ENCODE measurements at regions not wholly inside any gene's neighbourhood (a gene's known extent, or its start where the extent isn't known, plus 50 kb on each side); places are given as distances from the start of the nearest gene placed in this dataset.

- no peak for ATAC-seq
- H3K9me3 ChIP-seq (ENCODE audit: control insufficient read depth, low read length, poor library complexity, severe bottlenecking): no peaks in the 10 kb centered on the region
- Mint-ChIP-seq H3K4me1 (no peaks in the 10 kb centered on the region), H3K4me3 (no peak overlapping the region), H3K27me3 (no peaks in the 10 kb centered on the region), H3K36me3 (ENCODE audit: low read depth) (no peaks in the 10 kb centered on the region), H3K27ac (no peak overlapping the region)
- DNase-seq: no peak
These were observed 278.8 kb downstream of the IRX2 start for GRCh38 chr5:2472670-2473069.

GRCh38 chr5:2471152-2471879 lies 280.2 kb downstream of the IRX2 start:
- H3K9me3 ChIP-seq (ENCODE audit: control insufficient read depth, low read length, poor library complexity, severe bottlenecking): no peaks in the 10 kb centered on the region
- DNase-seq (no peak), ATAC-seq (no peak)
- Mint-ChIP-seq H3K4me3 (no peak overlapping the region), H3K27me3 (no peaks in the 10 kb centered on the region), H3K27ac (no peak overlapping the region), H3K4me1 (no peaks in the 10 kb centered on the region), H3K36me3 (ENCODE audit: low read depth) (no peaks in the 10 kb centered on the region)

- Mint-ChIP-seq H3K27me3 (no peaks in the 10 kb centered on the region), H3K36me3 (ENCODE audit: low read depth) (no peaks in the 10 kb centered on the region), H3K4me3 (no peak overlapping the region), H3K4me1 (no peaks in the 10 kb centered on the region), H3K27ac (no peak overlapping the region)
- no peak for ATAC-seq
- H3K9me3 ChIP-seq (ENCODE audit: control insufficient read depth, low read length, poor library complexity, severe bottlenecking): no peaks in the 10 kb centered on the region
- DNase-seq: no peak
These were observed 284.5 kb downstream of the IRX2 start for GRCh38 chr5:2466966-2467365.

- Mint-ChIP-seq H3K27ac (no peak overlapping the region), H3K4me1 (no peaks in the 10 kb centered on the region), H3K27me3 (no peaks in the 10 kb centered on the region), H3K4me3 (no peak overlapping the region), H3K36me3 (ENCODE audit: low read depth) (no peaks in the 10 kb centered on the region)
- DNase-seq (no peak), ATAC-seq (no peak)
- H3K9me3 ChIP-seq (ENCODE audit: control insufficient read depth, low read length, poor library complexity, severe bottlenecking): no peaks in the 10 kb centered on the region
These were observed 286.1 kb downstream of the IRX2 start for GRCh38 chr5:2465383-2465782.

GRCh38 chr5:2464141-2464540 lies 287.3 kb downstream of the IRX2 start:
- no peak for DNase-seq
- ATAC-seq: no peak
- Mint-ChIP-seq H3K4me1 (no peaks in the 10 kb centered on the region), H3K36me3 (ENCODE audit: low read depth) (no peaks in the 10 kb centered on the region), H3K27me3 (no peaks in the 10 kb centered on the region), H3K4me3 (no peak overlapping the region), H3K27ac (no peak overlapping the region)
- no peaks in the 10 kb centered on the region for H3K9me3 ChIP-seq (ENCODE audit: control insufficient read depth, low read length, poor library complexity, severe bottlenecking)

GRCh38 chr5:2461701-2462691 lies 289.5 kb downstream of the IRX2 start:
- no peaks in the 10 kb centered on the region for H3K4me1 Mint-ChIP-seq
- no peak overlapping the region for H3K4me3 Mint-ChIP-seq
- ATAC-seq: no peak
- no peak overlapping the region for H3K27ac Mint-ChIP-seq
- no peak for DNase-seq
- H3K27me3 Mint-ChIP-seq: no peaks in the 10 kb centered on the region
- no peaks in the 10 kb centered on the region for H3K9me3 ChIP-seq (ENCODE audit: control insufficient read depth, low read length, poor library complexity, severe bottlenecking)
- H3K36me3 Mint-ChIP-seq (ENCODE audit: low read depth): no peaks in the 10 kb centered on the region

GRCh38 chr5:2460098-2460497 lies 291.4 kb downstream of the IRX2 start:
- no peak overlapping the region for H3K4me3 Mint-ChIP-seq
- H3K27ac Mint-ChIP-seq: no peak overlapping the region
- H3K27me3 Mint-ChIP-seq: no peaks in the 10 kb centered on the region
- ATAC-seq: no peak
- DNase-seq: no peak
- no peaks in the 10 kb centered on the region for H3K9me3 ChIP-seq (ENCODE audit: control insufficient read depth, low read length, poor library complexity, severe bottlenecking)
- H3K36me3 Mint-ChIP-seq (ENCODE audit: low read depth): no peaks in the 10 kb centered on the region
- H3K4me1 Mint-ChIP-seq: no peaks in the 10 kb centered on the region

GRCh38 chr5:2459251-2459650 lies 292.2 kb downstream of the IRX2 start:
- Mint-ChIP-seq H3K36me3 (ENCODE audit: low read depth) (no peaks in the 10 kb centered on the region), H3K27me3 (no peaks in the 10 kb centered on the region), H3K27ac (no peak overlapping the region), H3K4me1 (no peaks in the 10 kb centered on the region), H3K4me3 (no peak overlapping the region)
- no peak for ATAC-seq
- no peaks in the 10 kb centered on the region for H3K9me3 ChIP-seq (ENCODE audit: control insufficient read depth, low read length, poor library complexity, severe bottlenecking)
- no peak for DNase-seq

- Mint-ChIP-seq H3K4me3 (no peak overlapping the region), H3K36me3 (ENCODE audit: low read depth) (no peaks in the 10 kb centered on the region), H3K4me1 (no peaks in the 10 kb centered on the region), H3K27me3 (no peaks in the 10 kb centered on the region), H3K27ac (no peak overlapping the region)
- ATAC-seq (no peak), DNase-seq (no peak)
- no peaks in the 10 kb centered on the region for H3K9me3 ChIP-seq (ENCODE audit: control insufficient read depth, low read length, poor library complexity, severe bottlenecking)
These were observed 295.6 kb downstream of the IRX2 start for GRCh38 chr5:2455878-2456277.

GRCh38 chr5:2454876-2455275 lies 296.6 kb downstream of the IRX2 start:
- DNase-seq (no peak), ATAC-seq (no peak)
- H3K36me3 Mint-ChIP-seq (ENCODE audit: low read depth): no peaks in the 10 kb centered on the region
- no peaks in the 10 kb centered on the region for H3K4me1 Mint-ChIP-seq
- no peak overlapping the region for H3K27ac Mint-ChIP-seq
- no peaks in the 10 kb centered on the region for H3K27me3 Mint-ChIP-seq
- no peak overlapping the region for H3K4me3 Mint-ChIP-seq
- H3K9me3 ChIP-seq (ENCODE audit: control insufficient read depth, low read length, poor library complexity, severe bottlenecking): no peaks in the 10 kb centered on the region

GRCh38 chr5:2453781-2454180 lies 297.7 kb downstream of the IRX2 start:
- no peaks in the 10 kb centered on the region for H3K36me3 Mint-ChIP-seq (ENCODE audit: low read depth)
- no peak overlapping the region for H3K4me3 Mint-ChIP-seq
- no peak for DNase-seq
- H3K27ac Mint-ChIP-seq: no peak overlapping the region
- ATAC-seq: no peak
- H3K27me3 Mint-ChIP-seq: no peaks in the 10 kb centered on the region
- no peaks in the 10 kb centered on the region for H3K9me3 ChIP-seq (ENCODE audit: control insufficient read depth, low read length, poor library complexity, severe bottlenecking)
- no peaks in the 10 kb centered on the region for H3K4me1 Mint-ChIP-seq

GRCh38 chr5:2451100-2451499 lies 300.4 kb downstream of the IRX2 start:
- Mint-ChIP-seq H3K36me3 (ENCODE audit: low read depth) (no peaks in the 10 kb centered on the region), H3K27me3 (no peaks in the 10 kb centered on the region), H3K4me3 (no peak overlapping the region), H3K27ac (no peak overlapping the region), H3K4me1 (no peaks in the 10 kb centered on the region)
- ATAC-seq (no peak), DNase-seq (no peak)
- H3K9me3 ChIP-seq (ENCODE audit: control insufficient read depth, low read length, poor library complexity, severe bottlenecking): no peaks in the 10 kb centered on the region

GRCh38 chr5:2442496-2443354 lies 308.8 kb downstream of the IRX2 start:
- Mint-ChIP-seq H3K27me3 (no peaks in the 10 kb centered on the region), H3K27ac (no peak overlapping the region), H3K4me3 (no peak overlapping the region), H3K36me3 (ENCODE audit: low read depth) (no peaks in the 10 kb centered on the region), H3K4me1 (no peaks in the 10 kb centered on the region)
- DNase-seq (no peak), ATAC-seq (no peak)
- H3K9me3 ChIP-seq (ENCODE audit: control insufficient read depth, low read length, poor library complexity, severe bottlenecking): no peaks in the 10 kb centered on the region

All from T-helper 17 cell (primary cell).